Progenitor cell of endocrine pancreas (in vitro differentiated cells): ENCODE measurements at regions not wholly inside any gene's neighbourhood (a gene's known extent, or its start where the extent isn't known, plus 50 kb on each side); places are given as distances from the start of the nearest gene placed in this dataset.

ENCODE experiments used
- DNase-seq: peaks from one replicate; pipeline ENCODE4 v3.0.0; 2021; ENCODE audit warnings: low spot score; ENCODE audit not compliant: unreplicated experiment
- H3K27ac Mint-ChIP-seq: 2 replicates; pipeline ENCODE4 v1.8.0; 2021; ENCODE audit warnings: mild to moderate bottlenecking, moderate library complexity, mixed read lengths
- H3K27me3 Mint-ChIP-seq: 2 replicates; pipeline ENCODE4 v1.8.0; 2021; ENCODE audit warnings: mixed read lengths
- H3K36me3 Mint-ChIP-seq: 2 replicates; pipeline ENCODE4 v1.8.0; 2022; ENCODE audit warnings: mixed read lengths; ENCODE audit not compliant: insufficient read depth
- H3K4me1 Mint-ChIP-seq: 2 replicates; pipeline ENCODE4 v1.8.0; 2021; ENCODE audit warnings: low read depth, mixed read lengths
- H3K4me3 Mint-ChIP-seq: 2 replicates; pipeline ENCODE4 v1.8.0; 2021; ENCODE audit warnings: low read depth, mild to moderate bottlenecking, moderate library complexity, mixed read lengths
- H3K9me3 Mint-ChIP-seq: 2 replicates; pipeline ENCODE4 v1.8.0; 2021; ENCODE audit warnings: low read depth, mixed read lengths
- CTCF ChIP-seq: fragments of 200-600 bp; sonication (generic); IDR thresholded peaks from one replicate; pipeline ENCODE4 v1.5.0; 2021; ENCODE audit warnings: antibody characterized with exemption, mild to moderate bottlenecking; ENCODE audit not compliant: unreplicated experiment

- Mint-ChIP-seq H3K27me3 (peaks cover 89% of the 10 kb centered on the region), H3K4me1 (no peaks in the 10 kb centered on the region), H3K36me3 (no peaks in the 10 kb centered on the region), H3K27ac (no peak overlapping the region), H3K9me3 (peaks cover 4% of the 10 kb centered on the region), H3K4me3 (no peak overlapping the region)
- DNase-seq, result no peak
- no peak for TF ChIP-seq CTCF
These were observed 89.6 kb downstream of the ZNF280B start for GRCh38 chr22:22418957-22419356.

- TF ChIP-seq CTCF, result no peak
- Mint-ChIP-seq H3K27ac (no peak overlapping the region), H3K4me3 (no peak overlapping the region), H3K4me1 (no peaks in the 10 kb centered on the region), H3K36me3 (no peaks in the 10 kb centered on the region), H3K9me3 (peaks cover 4% of the 10 kb centered on the region), H3K27me3 (peaks cover 89% of the 10 kb centered on the region)
- no peak for DNase-seq
These were observed 88.0 kb downstream of the ZNF280B start for GRCh38 chr22:22420580-22420979.

- Mint-ChIP-seq H3K36me3 (no peaks in the 10 kb centered on the region), H3K9me3 (peaks cover 4% of the 10 kb centered on the region), H3K27ac (no peak overlapping the region), H3K27me3 (peaks cover 83% of the 10 kb centered on the region), H3K4me3 (no peak overlapping the region), H3K4me1 (peaks cover 3% of the 10 kb centered on the region)
- no peak for DNase-seq
- TF ChIP-seq CTCF, result no peak
These were observed 87.2 kb downstream of the ZNF280B start for GRCh38 chr22:22421392-22421791.

- peak; percentile 70 for DNase-seq
- H3K9me3 Mint-ChIP-seq, result peaks cover 4% of the 10 kb centered on the region
- H3K36me3 Mint-ChIP-seq, result no peaks in the 10 kb centered on the region
- no peak overlapping the region for H3K27ac Mint-ChIP-seq
- peaks cover 81% of the 10 kb centered on the region for H3K27me3 Mint-ChIP-seq
- no peak overlapping the region for H3K4me3 Mint-ChIP-seq
- peaks cover 7% of the 10 kb centered on the region for H3K4me1 Mint-ChIP-seq
- peak; percentile 95 for TF ChIP-seq CTCF
These were observed 85.9 kb downstream of the ZNF280B start for GRCh38 chr22:22422629-22423112.

- no peak for DNase-seq
- H3K9me3 Mint-ChIP-seq, result peaks cover 2% of the 10 kb centered on the region
- no peak overlapping the region for H3K27ac Mint-ChIP-seq
- no peak for TF ChIP-seq CTCF
- peaks cover 82% of the 10 kb centered on the region for H3K27me3 Mint-ChIP-seq
- no peak overlapping the region for H3K4me3 Mint-ChIP-seq
- no peaks in the 10 kb centered on the region for H3K36me3 Mint-ChIP-seq
- peaks cover 7% of the 10 kb centered on the region for H3K4me1 Mint-ChIP-seq
These were observed 84.9 kb downstream of the ZNF280B start for GRCh38 chr22:22423681-22424080.
